Stomach smooth muscle (tissue), 2 donors: ENCODE measurements at regions not wholly inside any gene's neighbourhood (a gene's known extent, or its start where the extent isn't known, plus 50 kb on each side); places are given as distances from the start of the nearest gene placed in this dataset.
A peak's percentile ranks its signal among the peaks of the same experiment; 100 is the strongest.

Source experiments
- H3K27ac ChIP-seq: one replicate; pipeline ENCODE4 v1.7.0; 2013; ENCODE audit warnings: mild to moderate bottlenecking, low read length, inconsistent platforms
- H3K27me3 ChIP-seq, 2 donors: one replicate each; pipeline ENCODE4 v1.7.0; 2013; ENCODE audit warnings: low read length in 2 of 2; ENCODE audit not compliant: insufficient read depth in 2 of 2, control insufficient read depth in 1 of 2
- H3K36me3 ChIP-seq, 2 donors: one replicate each; pipeline ENCODE4 v1.7.0; 2013; ENCODE audit warnings: low read length in 2 of 2; ENCODE audit not compliant: control insufficient read depth in 2 of 2, insufficient read depth in 2 of 2
- H3K4me1 ChIP-seq: one replicate; pipeline ENCODE4 v1.7.0; 2013; ENCODE audit warnings: low read length; ENCODE audit not compliant: control insufficient read depth, insufficient read depth
- H3K4me3 ChIP-seq, 2 donors: one replicate each; pipeline ENCODE4 v1.7.0; 2013; ENCODE audit warnings: low read length in 2 of 2
- H3K9ac ChIP-seq, 2 donors: one replicate each; pipeline ENCODE4 v1.7.0; 2013; ENCODE audit warnings: low read length in 2 of 2, mild to moderate bottlenecking in 1 of 2
- H3K9me3 ChIP-seq, 2 donors: one replicate each; pipeline ENCODE4 v1.7.0; 2013; ENCODE audit warnings: low read length in 2 of 2; ENCODE audit not compliant: control insufficient read depth in 2 of 2
- donor health status: healthy.
- donor health status: Pancreatic carcinoma.

- H3K27me3 ChIP-seq, result no peaks in the 10 kb centered on the region
- no peak overlapping the region for H3K27ac ChIP-seq
Observed at GRCh38 chr5:61263072-61263471, 69.0 kb upstream of the ZSWIM6 start.

DNA sequence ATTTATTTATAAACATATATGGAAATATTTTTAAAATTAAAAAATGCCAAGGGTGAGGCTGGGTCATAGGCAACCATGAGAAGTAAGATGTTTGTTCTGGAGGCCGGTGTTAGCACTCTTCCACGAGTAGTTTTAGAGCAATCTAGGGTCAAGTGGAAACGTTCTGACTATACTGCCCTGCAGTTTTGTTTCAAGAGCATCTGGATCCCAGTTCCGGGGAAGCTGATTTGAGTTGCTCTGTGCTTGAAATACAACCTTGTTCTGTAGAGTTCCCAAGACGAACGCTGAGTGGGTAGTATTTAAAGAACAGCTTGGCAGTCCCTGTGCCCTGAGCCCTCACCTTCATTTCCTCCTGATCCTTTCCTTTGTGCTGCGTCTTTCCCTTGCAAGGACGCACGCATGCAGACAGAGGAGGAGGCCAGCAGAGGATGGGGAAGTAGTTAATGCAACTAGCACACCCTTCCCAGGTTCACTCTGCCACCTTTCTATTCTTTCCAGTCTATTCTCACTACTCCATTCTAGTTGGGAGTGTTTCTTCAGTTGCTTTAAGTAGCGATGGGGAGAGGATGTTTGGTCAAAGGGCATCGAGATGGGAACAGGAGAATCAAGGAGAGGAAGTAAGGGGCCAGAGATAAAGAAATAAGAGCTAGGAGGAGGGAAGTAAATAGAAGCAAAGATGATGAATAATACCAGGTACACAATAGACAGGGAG is 68.3 kb upstream of the ZSWIM6 start:
- H3K27me3 ChIP-seq, result no peaks in the 10 kb centered on the region
- H3K27ac ChIP-seq, result no peak overlapping the region
- no peaks in the 10 kb centered on the region for H3K36me3 ChIP-seq
- no peak overlapping the region for H3K4me3 ChIP-seq
- H3K9me3 ChIP-seq, result no peaks in the 10 kb centered on the region
- H3K4me1 ChIP-seq, result no peaks in the 10 kb centered on the region
- no peak overlapping the region for H3K9ac ChIP-seq

More at GRCh38 chr5:61263072-61263471, 69.0 kb upstream of the ZSWIM6 start:
- Histone ChIP-seq H3K9ac (no peak overlapping the region), H3K36me3 (no peaks in the 10 kb centered on the region), H3K4me3 (no peak overlapping the region), H3K9me3 (no peaks in the 10 kb centered on the region), H3K4me1 (no peaks in the 10 kb centered on the region)

GRCh38 chr5:61264273-61264661 is 67.8 kb upstream of the ZSWIM6 start:
- Histone ChIP-seq H3K4me3 (no peak overlapping the region), H3K27me3 (no peaks in the 10 kb centered on the region), H3K9me3 (no peaks in the 10 kb centered on the region), H3K27ac (no peak overlapping the region), H3K9ac (no peak overlapping the region), H3K36me3 (no peaks in the 10 kb centered on the region), H3K4me1 (no peaks in the 10 kb centered on the region)

DNA sequence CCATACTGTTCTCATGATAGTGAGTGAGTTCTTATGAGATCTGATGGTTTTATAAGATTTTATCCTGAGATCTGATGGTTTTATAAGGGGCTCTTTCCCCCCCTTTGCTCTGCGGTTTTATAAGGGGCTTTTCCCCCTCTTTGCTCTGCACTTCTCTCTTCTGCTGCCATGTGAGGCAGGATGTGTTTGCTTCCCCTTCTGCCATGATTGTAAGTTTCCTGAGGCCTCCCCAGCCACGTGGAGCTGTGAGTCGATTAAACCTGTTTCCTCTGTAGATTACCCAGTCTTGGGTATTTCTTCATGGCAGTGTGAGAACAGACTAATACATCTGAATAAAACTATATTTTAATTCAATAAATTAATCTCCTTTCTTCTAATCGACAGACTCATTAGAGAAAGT is 64.9 kb upstream of the ZSWIM6 start:
- Histone ChIP-seq H3K27me3 (no peaks in the 10 kb centered on the region), H3K4me1 (peaks cover 3% of the 10 kb centered on the region), H3K9ac (no peak overlapping the region), H3K27ac (no peak overlapping the region), H3K4me3 (no peak overlapping the region), H3K36me3 (no peaks in the 10 kb centered on the region), H3K9me3 (no peaks in the 10 kb centered on the region)

DNA sequence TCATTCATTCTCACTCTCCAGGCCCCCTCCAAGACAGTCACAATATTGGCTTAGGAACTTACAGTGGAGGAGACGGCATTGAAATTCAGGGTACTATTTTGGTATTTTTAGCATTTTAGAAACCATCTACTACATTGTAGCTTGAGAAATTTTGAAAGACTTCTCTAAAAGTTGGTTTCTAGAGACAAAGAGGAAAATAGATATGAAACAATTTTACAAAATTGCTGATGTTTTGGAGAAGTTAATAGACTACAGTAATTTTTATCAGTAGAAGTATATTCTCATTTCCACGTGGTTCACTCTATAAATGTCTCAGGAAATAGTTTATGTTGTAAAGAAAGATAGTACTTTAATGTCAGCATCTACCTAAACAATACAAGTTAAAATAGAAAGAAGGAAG is 63.2 kb upstream of the ZSWIM6 start:
- H3K4me1 ChIP-seq, result peaks cover 3% of the 10 kb centered on the region
- no peak overlapping the region for H3K4me3 ChIP-seq
- H3K9me3 ChIP-seq, result no peaks in the 10 kb centered on the region
- H3K27ac ChIP-seq, result no peak overlapping the region
- H3K9ac ChIP-seq, result no peak overlapping the region
- no peaks in the 10 kb centered on the region for H3K36me3 ChIP-seq
- H3K27me3 ChIP-seq, result no peaks in the 10 kb centered on the region

- H3K4me1 ChIP-seq, result peaks cover 3% of the 10 kb centered on the region
- H3K36me3 ChIP-seq, result no peaks in the 10 kb centered on the region
- H3K9ac ChIP-seq, result no peak overlapping the region
- no peak overlapping the region for H3K27ac ChIP-seq
- H3K27me3 ChIP-seq, result no peaks in the 10 kb centered on the region
- H3K9me3 ChIP-seq, result no peaks in the 10 kb centered on the region
- no peak overlapping the region for H3K4me3 ChIP-seq
Observed at GRCh38 chr5:61270510-61271165, 61.4 kb upstream of the ZSWIM6 start.

DNA sequence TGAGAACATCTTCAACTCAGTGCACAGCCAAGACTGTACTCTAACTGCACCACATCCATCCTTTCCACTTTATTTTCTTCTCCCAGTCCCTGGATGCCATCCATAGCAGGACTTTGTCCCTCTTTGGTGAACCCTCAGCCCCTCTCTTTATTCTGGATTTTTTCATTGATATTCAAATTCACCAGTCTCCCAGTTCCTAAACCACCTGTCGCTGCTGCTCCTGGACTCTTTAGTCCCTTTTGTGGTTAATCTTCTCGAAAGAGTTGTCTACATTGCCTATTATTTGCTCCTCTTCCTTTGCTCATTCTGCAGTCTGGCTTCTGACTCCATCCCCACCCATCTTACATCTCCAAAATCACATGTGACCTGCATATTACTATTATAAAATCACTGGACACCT is 59.4 kb upstream of the ZSWIM6 start:
- H3K9ac ChIP-seq, result no peak overlapping the region
- no peak overlapping the region for H3K4me3 ChIP-seq
- no peaks in the 10 kb centered on the region for H3K27me3 ChIP-seq
- H3K27ac ChIP-seq, result no peak overlapping the region
- no peaks in the 10 kb centered on the region for H3K36me3 ChIP-seq
- H3K9me3 ChIP-seq, result no peaks in the 10 kb centered on the region
- H3K4me1 ChIP-seq, result peaks cover 5% of the 10 kb centered on the region

GRCh38 chr5:61273279-61273975 is 58.6 kb upstream of the ZSWIM6 start:
- H3K9me3 ChIP-seq, result no peaks in the 10 kb centered on the region
- H3K4me1 ChIP-seq, result peaks cover 5% of the 10 kb centered on the region
- no peak overlapping the region for H3K27ac ChIP-seq
- no peak overlapping the region for H3K9ac ChIP-seq
- no peaks in the 10 kb centered on the region for H3K36me3 ChIP-seq
- H3K27me3 ChIP-seq, result no peaks in the 10 kb centered on the region
- no peak overlapping the region for H3K4me3 ChIP-seq

DNA sequence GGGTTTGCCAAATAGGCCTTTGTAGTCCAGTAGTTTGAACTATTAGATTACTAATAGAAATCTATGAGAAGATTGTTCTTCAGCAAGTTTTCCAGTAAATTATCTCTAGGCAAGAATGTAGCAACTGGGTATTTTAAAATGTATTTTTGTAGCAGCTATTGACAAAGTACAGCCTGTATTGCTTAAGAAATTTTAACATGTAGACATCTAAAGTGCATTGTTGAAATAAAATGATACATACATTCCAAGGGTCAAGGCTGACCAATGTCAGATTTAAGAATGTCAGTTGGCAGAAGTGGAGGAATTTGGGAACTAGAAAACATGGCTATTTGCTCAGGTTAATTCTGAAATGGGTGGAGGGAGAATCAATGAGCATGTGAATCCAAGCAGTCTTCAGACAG is 57.5 kb upstream of the ZSWIM6 start:
- H3K4me3 ChIP-seq, result no peak overlapping the region
- no peak overlapping the region for H3K9ac ChIP-seq
- H3K9me3 ChIP-seq, result no peaks in the 10 kb centered on the region
- H3K27me3 ChIP-seq, result no peaks in the 10 kb centered on the region
- H3K27ac ChIP-seq, result no peak overlapping the region
- H3K4me1 ChIP-seq, result peaks cover 5% of the 10 kb centered on the region
- no peaks in the 10 kb centered on the region for H3K36me3 ChIP-seq

DNA sequence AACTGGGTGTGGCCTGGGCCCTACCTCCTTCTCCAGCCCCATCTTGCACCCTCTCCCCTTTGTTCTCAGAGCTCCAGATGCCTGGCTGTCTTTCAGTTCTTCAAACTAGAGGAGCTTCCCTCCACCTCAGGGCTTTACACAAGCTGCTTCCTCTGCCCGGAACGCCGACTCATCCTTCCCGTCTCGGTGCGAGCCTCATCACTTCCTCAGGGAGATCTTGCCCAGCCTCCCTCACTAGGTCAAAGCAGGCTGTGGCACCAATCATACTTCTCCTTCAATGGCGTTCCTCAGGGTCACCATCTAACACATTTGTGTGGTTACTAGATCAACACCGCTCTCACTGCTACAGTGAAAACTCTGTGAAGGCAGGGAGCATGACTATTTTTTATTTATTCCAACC is 56.2 kb upstream of the ZSWIM6 start:
- Histone ChIP-seq H3K4me3 (no peak overlapping the region), H3K27ac (no peak overlapping the region)

DNA sequence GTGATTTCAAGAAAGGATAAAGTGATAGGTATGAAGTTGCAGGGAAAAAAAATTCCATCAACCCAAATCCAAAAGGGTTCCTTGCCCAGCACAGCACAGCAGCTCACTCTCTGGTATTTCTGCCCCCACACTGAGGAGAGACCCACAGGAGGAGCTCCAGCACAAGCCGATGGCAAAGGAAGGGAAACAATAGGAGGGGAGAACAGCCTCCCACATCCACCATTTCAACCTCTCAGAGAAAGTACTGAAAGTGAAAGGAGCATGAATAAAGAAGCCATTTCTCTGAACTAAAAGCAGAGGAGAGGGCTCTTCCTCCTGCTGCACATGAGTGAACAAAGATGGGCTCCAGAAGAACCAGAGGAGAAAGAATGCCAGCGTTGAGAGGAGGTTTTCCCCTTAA is 54.9 kb upstream of the ZSWIM6 start:
- Histone ChIP-seq H3K9ac (peak overlapping the region in 1 of 2 donors; percentile 13), H3K4me1 (peaks cover 10% of the 10 kb centered on the region), H3K27ac (no peak overlapping the region), H3K4me3 (peak overlapping the region in 1 of 2 donors; percentile 40), H3K36me3 (no peaks in the 10 kb centered on the region), H3K27me3 (no peaks in the 10 kb centered on the region), H3K9me3 (no peaks in the 10 kb centered on the region)

More for the DNA sequence above, 56.2 kb upstream of the ZSWIM6 start:
- Histone ChIP-seq H3K9ac (no peak overlapping the region), H3K9me3 (no peaks in the 10 kb centered on the region), H3K4me1 (peaks cover 10% of the 10 kb centered on the region), H3K27me3 (no peaks in the 10 kb centered on the region), H3K36me3 (no peaks in the 10 kb centered on the region)
